ENCODE measurements at regions not wholly inside any gene's neighbourhood (a gene's known extent, or its start where the extent isn't known, plus 50 kb on each side); places are given as distances from the start of the nearest gene placed in this dataset.

DNA sequence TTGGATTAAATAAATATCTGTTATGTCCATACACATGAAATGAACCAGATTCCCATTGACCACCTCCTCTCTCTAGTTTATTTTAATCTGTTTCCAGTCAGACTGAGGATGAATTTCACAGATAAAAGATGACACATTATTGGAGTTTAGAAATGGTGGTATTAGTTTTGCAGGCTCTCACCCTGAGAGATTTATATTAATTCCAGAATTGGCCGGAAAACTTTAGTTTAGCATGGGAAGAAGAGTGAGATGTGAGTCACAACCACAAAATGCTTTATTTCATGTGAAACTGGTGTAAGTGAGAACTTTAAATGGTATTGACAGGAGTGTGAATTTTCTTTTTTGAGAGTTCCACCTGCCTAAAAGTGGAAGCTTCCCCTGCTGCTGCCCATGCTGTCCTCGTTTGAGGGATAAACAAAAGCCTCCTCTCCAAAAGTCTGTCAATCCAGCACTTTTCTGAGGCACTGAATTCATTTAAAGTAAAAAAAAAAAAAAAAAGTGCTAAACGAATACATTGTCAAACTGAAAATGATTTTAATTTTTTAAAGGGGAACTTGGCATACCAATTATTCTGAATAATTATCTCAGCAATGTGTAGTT, 65.1 kb upstream of the EPHA3 start:
- no peak for DNase-seq (ENCODE audit: low spot score)

DNA sequence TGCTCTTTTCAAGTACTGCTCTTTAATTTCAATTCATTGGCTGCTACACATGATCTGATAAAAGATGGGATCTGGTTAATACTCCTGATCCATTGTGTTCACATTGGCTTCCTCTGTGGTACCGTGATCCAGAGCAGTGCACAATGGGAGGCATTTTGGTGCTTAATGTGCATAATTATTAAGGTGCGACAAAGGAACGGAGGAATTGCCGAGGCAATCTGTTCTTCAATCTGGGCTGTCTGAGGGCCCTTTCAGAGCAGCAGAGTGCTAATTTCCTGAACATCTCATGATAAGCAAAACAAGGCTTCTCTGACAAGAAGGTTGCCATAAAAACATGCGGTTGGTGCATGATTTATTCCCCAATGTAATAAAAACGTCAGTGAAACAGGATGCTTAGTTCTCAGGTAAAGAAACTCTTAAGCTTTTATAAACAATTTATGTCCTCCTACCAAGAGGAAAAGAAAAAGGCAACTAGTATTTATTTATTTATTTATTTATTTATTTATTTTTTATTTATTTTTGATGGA, 64.0 kb upstream of the EPHA3 start:
- no peak for DNase-seq (ENCODE audit: low spot score)

DNA sequence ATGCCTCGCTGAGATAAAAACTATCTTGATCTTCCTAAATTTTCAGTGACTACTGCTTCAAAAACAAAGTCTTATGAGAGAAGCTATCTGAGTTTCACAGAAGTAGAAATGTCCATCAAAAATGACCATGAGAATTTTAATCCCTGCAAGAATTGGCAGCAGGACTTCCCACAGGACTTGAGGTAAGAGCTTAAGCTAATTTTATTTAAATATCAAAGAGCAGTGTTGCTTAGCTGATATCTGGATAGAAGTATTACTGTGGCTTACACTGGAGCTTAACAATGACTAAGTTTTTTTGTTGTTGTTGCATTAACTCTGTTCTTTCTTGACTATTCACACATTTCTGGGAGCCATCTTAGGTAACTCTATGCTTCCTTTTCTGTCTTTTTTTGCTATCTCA, 60.8 kb upstream of the EPHA3 start:
- no peak for DNase-seq (ENCODE audit: low spot score)

DNA sequence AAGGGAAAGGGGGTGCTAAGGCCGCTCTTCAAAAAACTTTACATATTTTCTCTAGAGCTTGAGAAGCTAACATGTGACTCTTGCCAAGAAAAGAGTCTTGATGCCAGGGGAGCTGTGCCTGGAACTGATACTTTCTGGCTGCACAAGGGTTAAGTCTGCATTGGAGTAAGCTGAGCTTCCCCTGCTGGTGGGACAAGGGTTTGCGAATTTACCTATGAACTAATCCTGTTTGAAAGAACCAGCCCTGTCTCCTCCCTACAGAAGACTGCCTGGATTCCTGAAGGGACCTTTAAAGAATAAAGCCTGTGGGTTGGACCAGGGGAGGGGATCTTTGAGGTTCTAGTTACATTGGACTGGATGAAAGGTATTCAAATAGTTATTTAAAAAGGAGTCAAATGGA, 58.3 kb upstream of the EPHA3 start:
- no peak for DNase-seq (ENCODE audit: low spot score)

DNA sequence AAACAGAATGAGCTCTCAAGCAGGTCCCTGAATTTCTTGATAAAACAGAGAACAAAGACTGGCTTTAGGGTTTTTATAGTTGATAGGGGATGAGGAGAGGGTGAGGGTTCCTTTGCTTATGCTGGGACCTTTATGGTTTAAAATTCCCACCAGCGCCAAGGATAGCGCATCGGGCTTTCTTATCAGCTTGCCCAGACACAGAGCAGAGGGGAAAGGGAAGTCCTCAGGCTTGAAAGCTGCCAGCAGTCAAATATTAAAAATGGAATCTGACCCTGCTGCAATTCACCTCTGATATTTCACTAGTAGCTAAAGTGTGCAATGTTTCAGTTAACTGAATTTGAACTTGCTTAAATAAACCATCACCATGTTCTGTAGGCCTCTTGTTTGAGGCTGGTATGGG, 55.0 kb upstream of the EPHA3 start:
- no peak for DNase-seq (ENCODE audit: low spot score)

DNA sequence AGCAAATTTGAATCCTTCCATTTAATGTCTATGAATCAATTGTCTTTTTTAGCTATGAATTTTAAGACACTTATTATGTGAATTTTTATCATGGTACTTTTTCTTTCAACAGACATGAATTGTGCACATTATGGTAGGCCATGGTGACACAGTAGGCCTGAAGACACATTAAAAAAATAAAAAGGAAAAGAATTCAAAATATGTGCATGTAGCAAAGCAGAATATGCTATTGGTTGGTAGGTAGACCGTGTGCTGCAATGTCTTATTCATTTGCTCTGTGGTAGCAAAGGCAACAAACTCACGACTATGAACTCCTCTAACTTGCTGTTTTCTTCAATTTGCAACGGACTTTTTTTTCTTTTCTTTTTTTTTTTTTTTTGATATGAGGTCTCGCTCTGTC, 50.0 kb upstream of the EPHA3 start:
- no peak for DNase-seq (ENCODE audit: low spot score)
